DND-41 (cell line): ENCODE measurements at regions not wholly inside any gene's neighbourhood (a gene's known extent, or its start where the extent isn't known, plus 50 kb on each side); places are given as distances from the start of the nearest gene placed in this dataset.

ENCODE experiments used
- CTCF ChIP-seq: IDR thresholded peaks from 2 replicates; pipeline ENCODE4 v1.5.1; 2012; ENCODE audit warnings: borderline replicate concordance, low read length, moderate library complexity, mild to moderate bottlenecking; ENCODE audit not compliant: poor library complexity, severe bottlenecking; ENCODE audit errors: extremely low read depth
- EZH2 ChIP-seq: IDR thresholded peaks from 3 replicates; pipeline ENCODE4 v1.6.1; 2012; ENCODE audit warnings: borderline replicate concordance, low read depth, mild to moderate bottlenecking, moderate library complexity, low read length, inconsistent platforms; ENCODE audit not compliant: severe bottlenecking

GRCh38 chr1:91592716-91593477 is 92.2 kb downstream of the CDC7 start:
- TF ChIP-seq CTCF: no peak
- TF ChIP-seq EZH2: no peak
